Peyer's patch (tissue), 4 donors: ENCODE measurements at regions not wholly inside any gene's neighbourhood (a gene's known extent, or its start where the extent isn't known, plus 50 kb on each side); places are given as distances from the start of the nearest gene placed in this dataset.

ENCODE experiments used
- DNase-seq, 3 donors: peaks; one replicate each; pipeline ENCODE4 v3.0.0-alpha.2; 2017 to 2019
- H3K27ac ChIP-seq, 4 donors: fragments of 200-600 bp; sonication (generic); one replicate each; pipeline ENCODE4 v1.5.1; 2016 to 2019
- H3K27me3 ChIP-seq, 2 donors: fragments of 200-600 bp; sonication (generic); one replicate each; pipeline ENCODE4 v1.5.1; 2019
- H3K36me3 ChIP-seq, 3 donors: fragments of 200-600 bp; sonication (generic); one replicate each; pipeline ENCODE4 v1.5.1; 2016 to 2019
- H3K4me1 ChIP-seq, 4 donors: fragments of 200-600 bp; sonication (generic); one replicate each; pipeline ENCODE4 v1.5.1; 2016 to 2019
- H3K4me3 ChIP-seq, 4 donors: fragments of 200-600 bp; sonication (generic); 1 replicate in 3 of 4; 2 replicates in 1 of 4; pipeline ENCODE4 v1.5.1; 2016 to 2019; ENCODE audit warnings: mild to moderate bottlenecking in 1 of 4
- H3K9me3 ChIP-seq, 4 donors: fragments of 200-600 bp; sonication (generic); one replicate each; pipeline ENCODE4 v1.5.1; 2016 to 2019; ENCODE audit warnings: mild to moderate bottlenecking in 1 of 4
- CTCF ChIP-seq, 6 experiments: fragments of 450-650 bp in 4 of 6; fragments of 200-600 bp in 2 of 6; sonication (generic) in 1 of 6; IDR thresholded peaks; one replicate each; pipeline ENCODE4 v1.5.1; 2017 to 2019; ENCODE audit warnings: antibody characterized with exemption in 6 of 6, mild to moderate bottlenecking in 3 of 6, moderate library complexity in 1 of 6
- POLR2A ChIP-seq, 2 donors: fragments of 450-650 bp; IDR thresholded peaks; one replicate each; pipeline ENCODE4 v1.5.1; 2017; ENCODE audit warnings: antibody characterized with exemption in 2 of 2, mild to moderate bottlenecking in 2 of 2, moderate library complexity in 2 of 2

DNA sequence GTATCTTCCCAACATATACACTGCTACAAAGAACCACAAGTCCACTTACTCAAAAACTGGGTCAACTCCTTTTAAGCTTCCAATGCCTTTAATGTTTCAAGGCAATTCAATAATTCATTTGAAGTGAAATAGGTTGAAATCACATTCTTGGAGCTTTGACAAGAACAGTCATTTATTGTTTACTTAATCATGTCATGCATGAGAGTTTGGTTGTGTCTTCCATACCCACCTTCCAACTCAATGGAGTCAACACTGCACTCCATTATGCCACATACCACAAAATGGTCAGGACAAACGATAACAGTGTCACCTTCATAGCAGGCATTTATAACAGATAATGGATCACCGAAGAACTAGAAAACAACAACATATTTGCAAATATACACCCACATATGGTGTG is 506.3 kb downstream of the UQCRFS1 start:
- no peak overlapping the region for H3K27ac ChIP-seq
- TF ChIP-seq POLR2A (IDR thresholded peaks at IDR 0.05) (no peak), CTCF (IDR thresholded peaks at IDR 0.05) (no peak)
- no peaks in the 10 kb centered on the region for H3K36me3 ChIP-seq
- H3K4me1 ChIP-seq = no peaks in the 10 kb centered on the region
- no peaks in the 10 kb centered on the region for H3K9me3 ChIP-seq
- no peak for DNase-seq
- no peak overlapping the region for H3K4me3 ChIP-seq
- no peaks in the 10 kb centered on the region for H3K27me3 ChIP-seq

GRCh38 chr19:28705008-28705407 is 507.9 kb downstream of the UQCRFS1 start:
- Histone ChIP-seq H3K4me3 (no peak overlapping the region), H3K36me3 (no peaks in the 10 kb centered on the region), H3K9me3 (no peaks in the 10 kb centered on the region), H3K27ac (no peak overlapping the region), H3K27me3 (no peaks in the 10 kb centered on the region), H3K4me1 (no peaks in the 10 kb centered on the region)
- no peak for DNase-seq
- TF ChIP-seq CTCF (IDR thresholded peaks at IDR 0.05) (no peak), POLR2A (IDR thresholded peaks at IDR 0.05) (no peak)

DNA sequence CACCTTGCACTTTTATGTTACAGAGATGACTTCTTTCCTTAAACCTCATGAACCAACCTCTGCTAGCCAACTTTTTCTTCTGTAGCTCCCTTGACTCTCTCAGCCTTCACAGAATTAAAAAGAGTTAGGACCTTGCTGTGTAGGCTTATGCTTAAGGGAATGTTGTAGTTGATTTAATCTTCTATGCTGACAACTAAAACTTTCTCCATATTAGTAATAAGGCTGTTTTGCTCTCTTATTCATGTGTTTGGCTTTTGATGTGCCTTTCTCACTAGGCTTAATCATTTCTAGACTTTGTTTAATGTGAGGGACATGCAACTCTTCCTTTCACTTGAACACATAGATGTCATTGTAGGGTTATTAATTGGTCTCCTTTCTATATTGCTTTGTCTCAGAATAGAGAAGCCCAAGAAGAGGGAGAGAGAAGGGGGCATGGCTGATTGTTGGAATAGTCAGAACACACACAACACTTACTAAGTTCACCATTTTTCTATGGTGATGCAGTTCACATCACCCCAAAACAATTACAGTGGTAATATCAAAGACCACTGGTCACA is 509.5 kb downstream of the UQCRFS1 start:
- TF ChIP-seq POLR2A (IDR thresholded peaks at IDR 0.05) (no peak), CTCF (IDR thresholded peaks at IDR 0.05) (no peak)
- no peaks in the 10 kb centered on the region for H3K27me3 ChIP-seq
- no peak overlapping the region for H3K4me3 ChIP-seq

GRCh38 chr19:28701491-28701890 is 511.5 kb downstream of the UQCRFS1 start:
- Histone ChIP-seq H3K4me1 (no peaks in the 10 kb centered on the region), H3K27ac (no peak overlapping the region), H3K9me3 (no peaks in the 10 kb centered on the region), H3K36me3 (no peaks in the 10 kb centered on the region), H3K4me3 (no peak overlapping the region), H3K27me3 (no peaks in the 10 kb centered on the region)
- TF ChIP-seq CTCF (IDR thresholded peaks at IDR 0.05) (no peak), POLR2A (IDR thresholded peaks at IDR 0.05) (no peak)
- DNase-seq = no peak

More for the DNA sequence above, 509.5 kb downstream of the UQCRFS1 start:
- H3K27ac ChIP-seq = no peak overlapping the region
- DNase-seq = no peak
- no peaks in the 10 kb centered on the region for H3K4me1 ChIP-seq
- H3K9me3 ChIP-seq = no peaks in the 10 kb centered on the region
- H3K36me3 ChIP-seq = no peaks in the 10 kb centered on the region

- TF ChIP-seq CTCF (IDR thresholded peaks at IDR 0.05) = no peak
- TF ChIP-seq POLR2A (IDR thresholded peaks at IDR 0.05) = no peak
- DNase-seq = no peak
- no peaks in the 10 kb centered on the region for H3K4me1 ChIP-seq
- no peaks in the 10 kb centered on the region for H3K9me3 ChIP-seq
- no peaks in the 10 kb centered on the region for H3K27me3 ChIP-seq
- no peak overlapping the region for H3K4me3 ChIP-seq
- no peak overlapping the region for H3K27ac ChIP-seq
- H3K36me3 ChIP-seq = no peaks in the 10 kb centered on the region
These were observed 512.8 kb downstream of the UQCRFS1 start for GRCh38 chr19:28700176-28700575.

DNA sequence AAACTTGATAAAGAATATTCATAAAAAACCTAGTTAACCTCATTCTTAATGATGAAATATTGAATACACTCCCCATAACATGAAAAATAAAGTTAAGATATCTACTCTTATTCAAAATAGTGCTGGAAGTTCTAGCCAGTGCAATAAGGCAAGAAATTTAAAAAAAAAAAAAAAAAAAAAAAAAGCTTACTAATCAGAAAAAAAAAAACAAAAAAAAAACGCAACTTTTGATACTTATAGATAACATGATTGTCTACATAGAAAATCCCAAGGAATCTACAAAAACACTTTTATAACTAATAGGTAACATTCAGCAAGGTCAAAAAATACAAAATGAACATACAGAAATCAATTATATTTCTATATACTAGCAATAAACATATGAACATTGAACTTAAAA is 515.6 kb downstream of the UQCRFS1 start:
- Histone ChIP-seq H3K9me3 (no peaks in the 10 kb centered on the region), H3K27ac (no peak overlapping the region), H3K4me1 (no peaks in the 10 kb centered on the region), H3K36me3 (no peaks in the 10 kb centered on the region), H3K27me3 (no peaks in the 10 kb centered on the region), H3K4me3 (no peak overlapping the region)
- TF ChIP-seq POLR2A (IDR thresholded peaks at IDR 0.05) (no peak), CTCF (IDR thresholded peaks at IDR 0.05) (no peak)
- no peak for DNase-seq
